ENCODE measurements at regions not wholly inside any gene's neighbourhood (a gene's known extent, or its start where the extent isn't known, plus 50 kb on each side); places are given as distances from the start of the nearest gene placed in this dataset.

GRCh38 chr9:105023788-105024187 is 95.8 kb upstream of the ABCA1 start:
- no peak for DNase-seq

- DNase-seq, result no peak
Observed at GRCh38 chr9:105024529-105024928, 96.6 kb upstream of the ABCA1 start.

GRCh38 chr9:105026451-105026850 is 98.5 kb upstream of the ABCA1 start:
- DNase-seq, result no peak

- no peak for DNase-seq
Observed at GRCh38 chr9:105027084-105027483, 99.1 kb upstream of the ABCA1 start.

GRCh38 chr9:105030285-105030684 is 102.3 kb upstream of the ABCA1 start:
- no peak for DNase-seq

- DNase-seq, result no peak
Observed at GRCh38 chr9:105037139-105037538, 109.2 kb upstream of the ABCA1 start.

GRCh38 chr9:105038051-105038450 is 110.1 kb upstream of the ABCA1 start:
- no peak for DNase-seq

- no peak for DNase-seq
Observed at GRCh38 chr9:105039175-105039799, 111.3 kb upstream of the ABCA1 start.

- DNase-seq, result no peak
Observed at GRCh38 chr9:105043370-105043936, 115.5 kb upstream of the ABCA1 start.

GRCh38 chr9:105044518-105044917 is 116.6 kb upstream of the ABCA1 start:
- no peak for DNase-seq

GRCh38 chr9:105046907-105047741 is 119.2 kb upstream of the ABCA1 start:
- no peak for DNase-seq

- DNase-seq, result no peak
Observed at GRCh38 chr9:105047742-105048041, 119.7 kb upstream of the ABCA1 start.

GRCh38 chr9:105048331-105048730 is 120.4 kb upstream of the ABCA1 start:
- no peak for DNase-seq

- DNase-seq, result no peak
Observed at GRCh38 chr9:105050296-105050695, 122.3 kb upstream of the ABCA1 start.

- no peak for DNase-seq
Observed at GRCh38 chr9:105051897-105052296, 123.9 kb upstream of the ABCA1 start.

- no peak for DNase-seq
Observed at GRCh38 chr9:105052346-105052745, 124.4 kb upstream of the ABCA1 start.

- DNase-seq, result no peak
Observed at GRCh38 chr9:105053209-105053652, 125.3 kb upstream of the ABCA1 start.

- no peak for DNase-seq
Observed at GRCh38 chr9:105054491-105054890, 126.5 kb upstream of the ABCA1 start.

GRCh38 chr9:105055917-105056316 is 128.0 kb upstream of the ABCA1 start:
- DNase-seq, result no peak

GRCh38 chr9:105057551-105057950 is 129.6 kb upstream of the ABCA1 start:
- no peak for DNase-seq

- DNase-seq, result no peak
Observed at GRCh38 chr9:105059252-105059651, 131.3 kb upstream of the ABCA1 start.

- no peak for DNase-seq
Observed at GRCh38 chr9:105062222-105062855, 134.4 kb upstream of the ABCA1 start.

GRCh38 chr9:105064248-105065097 is 136.5 kb upstream of the ABCA1 start:
- DNase-seq, result no peak

All from effector CD4-positive, alpha-beta T cell (primary cell).